ENCODE measurements at regions not wholly inside any gene's neighbourhood (a gene's known extent, or its start where the extent isn't known, plus 50 kb on each side); places are given as distances from the start of the nearest gene placed in this dataset.
"Not testable (repeated sequence)": the region's sequence is repeated elsewhere in the genome, so short reads cannot be mapped to it uniquely, and the experiment has no call there.

GRCh38 chrX:123788193-123788592 is 55.3 kb upstream of the THOC2 start:
- H4K20me1 ChIP-seq (ENCODE audit: control insufficient read depth, insufficient read depth, low read length, poor library complexity, severe bottlenecking); POLR2A ChIA-PET; H3K4me2 ChIP-seq (replicated peaks; ENCODE audit: low read depth, low read length, poor library complexity, severe bottlenecking); H3K9me3 ChIP-seq (ENCODE audit: control extremely low read depth in 1 of 3, control insufficient read depth in 2 of 3, insufficient read depth in 1 of 3, low read length in 2 of 3); H3K9me3 Mint-ChIP-seq (ENCODE audit: insufficient read depth); H3K4me1 Mint-ChIP-seq; H2AFZ ChIP-seq (ENCODE audit: insufficient read depth, low read depth, low read length, poor library complexity, severe bottlenecking); intact Hi-C loops (cut with micrococcal nuclease); H3K27me3 ChIP-seq (replicated peaks in 1 of 4; ENCODE audit: control extremely low read depth in 1 of 4, control insufficient read depth in 3 of 4, insufficient read depth in 4 of 4, low read length in 3 of 4); H3K79me2 ChIP-seq (ENCODE audit: control insufficient read depth, insufficient read depth, low read length); H3K36me3 ChIP-seq (replicated peaks in 1 of 2; ENCODE audit: control extremely low read depth in 1 of 2, control insufficient read depth in 1 of 2, extremely low read depth in 1 of 2, insufficient read depth in 2 of 2, low read length in 1 of 2); ATAC-seq (ENCODE audit: low read depth); H3K27ac ChIP-seq (ENCODE audit: low read length in 2 of 2); H3K4me3 Mint-ChIP-seq; H3K27me3 Mint-ChIP-seq; CTCF ChIA-PET; DNase-seq; H3K4me3 ChIP-seq (ENCODE audit: control extremely low read depth in 1 of 5, extremely low read depth in 1 of 5, insufficient read depth in 1 of 5, low read depth in 2 of 5, low read length in 4 of 5); H3K9ac ChIP-seq (ENCODE audit: low read length); H3K27ac Mint-ChIP-seq; H3K4me1 ChIP-seq (ENCODE audit: control insufficient read depth in 2 of 2, insufficient read depth in 2 of 2, low read length in 2 of 2): not testable (repeated sequence)
- WGBS (ENCODE audit: insufficient coverage): no CpG with 5 or more reads among the region's 15 CpGs

GRCh38 chrX:123788744-123789143 is 55.9 kb upstream of the THOC2 start:
- peaks cover 0 to 4% of the 10 kb centered on the region in 2 donors for H3K4me1 ChIP-seq (ENCODE audit: control insufficient read depth in 2 of 2, insufficient read depth in 2 of 2, low read length in 2 of 2)
- H3K27me3 ChIP-seq (replicated peaks in 1 of 4; ENCODE audit: control extremely low read depth in 1 of 4, control insufficient read depth in 3 of 4, insufficient read depth in 4 of 4, low read length in 3 of 4): no peaks in the 10 kb centered on the region
- ChIA-PET CTCF (interaction anchor here (1.1 kb wide), 1 partner anchor 11 kb away, joined by 6 read pairs; no protein-coding TSS in a partner anchor), POLR2A (no interaction called here)
- TF ChIP-seq EZH2 (IDR thresholded peaks at IDR 0.05; ENCODE audit: borderline replicate concordance, insufficient read depth, low read depth, low read length, poor library complexity, severe bottlenecking): no peak
- TF ChIP-seq, protein P1, sequence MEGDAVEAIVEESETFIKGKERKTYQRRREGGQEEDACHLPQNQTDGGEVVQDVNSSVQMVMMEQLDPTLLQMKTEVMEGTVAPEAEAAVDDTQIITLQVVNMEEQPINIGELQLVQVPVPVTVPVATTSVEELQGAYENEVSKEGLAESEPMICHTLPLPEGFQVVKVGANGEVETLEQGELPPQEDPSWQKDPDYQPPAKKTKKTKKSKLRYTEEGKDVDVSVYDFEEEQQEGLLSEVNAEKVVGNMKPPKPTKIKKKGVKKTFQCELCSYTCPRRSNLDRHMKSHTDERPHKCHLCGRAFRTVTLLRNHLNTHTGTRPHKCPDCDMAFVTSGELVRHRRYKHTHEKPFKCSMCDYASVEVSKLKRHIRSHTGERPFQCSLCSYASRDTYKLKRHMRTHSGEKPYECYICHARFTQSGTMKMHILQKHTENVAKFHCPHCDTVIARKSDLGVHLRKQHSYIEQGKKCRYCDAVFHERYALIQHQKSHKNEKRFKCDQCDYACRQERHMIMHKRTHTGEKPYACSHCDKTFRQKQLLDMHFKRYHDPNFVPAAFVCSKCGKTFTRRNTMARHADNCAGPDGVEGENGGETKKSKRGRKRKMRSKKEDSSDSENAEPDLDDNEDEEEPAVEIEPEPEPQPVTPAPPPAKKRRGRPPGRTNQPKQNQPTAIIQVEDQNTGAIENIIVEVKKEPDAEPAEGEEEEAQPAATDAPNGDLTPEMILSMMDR (IDR thresholded peaks at IDR 0.05): no peak
- no peak overlapping the region for H3K27ac ChIP-seq (ENCODE audit: low read length in 2 of 2)
- no peak overlapping the region for H3K9ac ChIP-seq (ENCODE audit: low read length)
- no peaks in the 10 kb centered on the region for H3K9me3 ChIP-seq (ENCODE audit: control extremely low read depth in 1 of 3, control insufficient read depth in 2 of 3, insufficient read depth in 1 of 3, low read length in 2 of 3)
- Mint-ChIP-seq H3K4me1 (peaks cover 8% of the 10 kb centered on the region), H3K27me3 (no peaks in the 10 kb centered on the region), H3K27ac (no peak overlapping the region), H3K4me3 (no peak overlapping the region), H3K9me3 (ENCODE audit: insufficient read depth) (no peaks in the 10 kb centered on the region)
- H3K36me3 ChIP-seq (replicated peaks in 1 of 2; ENCODE audit: control extremely low read depth in 1 of 2, control insufficient read depth in 1 of 2, extremely low read depth in 1 of 2, insufficient read depth in 2 of 2, low read length in 1 of 2): no peaks in the 10 kb centered on the region
- H3K79me2 ChIP-seq (ENCODE audit: control insufficient read depth, insufficient read depth, low read length): no peaks in the 10 kb centered on the region
- H2AFZ ChIP-seq (ENCODE audit: insufficient read depth, low read depth, low read length, poor library complexity, severe bottlenecking): no peak overlapping the region
- H3K4me2 ChIP-seq (replicated peaks; ENCODE audit: low read depth, low read length, poor library complexity, severe bottlenecking): no peak overlapping the region
- intact Hi-C loops (cut with micrococcal nuclease): no loop called here
- H3K4me3 ChIP-seq (ENCODE audit: control extremely low read depth in 1 of 5, extremely low read depth in 1 of 5, insufficient read depth in 1 of 5, low read depth in 2 of 5, low read length in 4 of 5): no peak overlapping the region
- no peaks in the 10 kb centered on the region for H4K20me1 ChIP-seq (ENCODE audit: control insufficient read depth, insufficient read depth, low read length, poor library complexity, severe bottlenecking)
- DNase-seq (no peak), ATAC-seq (ENCODE audit: low read depth) (no peak)
